B cell (primary cell): ENCODE measurements at regions not wholly inside any gene's neighbourhood (a gene's known extent, or its start where the extent isn't known, plus 50 kb on each side); places are given as distances from the start of the nearest gene placed in this dataset.

Experiments
- ATAC-seq: fragments of 200-7000 bp; cut with Tn5 transposase; one replicate; pipeline ENCODE4 v1.10.0; 2021; ENCODE audit warnings: low read depth, mild to moderate bottlenecking, moderate number of reproducible peaks, moderate library complexity
- CTCF ChIA-PET: fragments of 350-600 bp; sonication (Branson Sonifier 250); formaldehyde crosslinking; loops from one replicate; lab custom pipeline; 2021; ENCODE audit warnings: antibody characterized with exemption, inconsistent platforms; lab: Charles Lee
- POLR2A ChIA-PET: fragments of 350-600 bp; sonication (Branson Sonifier 250); formaldehyde crosslinking; loops from one replicate; lab custom pipeline; 2021; ENCODE audit warnings: antibody characterized with exemption; lab: Charles Lee
- DNase-seq: peaks from one replicate; pipeline ENCODE4 v3.0.0; 2013
- H2AFZ ChIP-seq: 2 replicates; pipeline ENCODE4 v1.6.1; 2012; ENCODE audit warnings: mild to moderate bottlenecking, low read depth, low read length; ENCODE audit not compliant: insufficient read depth, poor library complexity, severe bottlenecking
- H3K27ac ChIP-seq, 2 donors: 1 replicate in 1 of 2; 2 replicates in 1 of 2; pipeline ENCODE4 v1.5.1; 2012 to 2013; ENCODE audit warnings: low read length in 2 of 2, mild to moderate bottlenecking in 2 of 2, moderate library complexity in 1 of 2
- H3K27me3 ChIP-seq, 4 experiments: fragments of 200-600 bp in 1 of 4; sonication (generic) in 1 of 4; replicated peaks in 1 of 4; 1 replicate in 2 of 4; 2 replicates in 2 of 4; pipeline versions ENCODE4 v1.6.1 to v1.7.0; 2013 to 2016; ENCODE audit warnings: low read length in 3 of 4, mild to moderate bottlenecking in 2 of 4, mixed read lengths in 1 of 4, moderate library complexity in 1 of 4; ENCODE audit not compliant: insufficient read depth in 4 of 4, control insufficient read depth in 3 of 4; ENCODE audit errors: control extremely low read depth in 1 of 4
- H3K36me3 ChIP-seq, 2 experiments: replicated peaks in 1 of 2; 1 replicate in 1 of 2; 2 replicates in 1 of 2; pipeline versions ENCODE4 v1.6.1 to v1.7.1; 2013; ENCODE audit warnings: low read length in 1 of 2; ENCODE audit not compliant: insufficient read depth in 2 of 2, control insufficient read depth in 1 of 2; ENCODE audit errors: control extremely low read depth in 1 of 2, extremely low read depth in 1 of 2
- H3K4me1 ChIP-seq, 2 donors: fragments of 200-600 bp in 1 of 2; sonication (generic) in 1 of 2; 1 replicate in 1 of 2; 2 replicates in 1 of 2; pipeline versions ENCODE4 v1.5.1 to v1.6.1; 2013 to 2017; ENCODE audit warnings: low read length in 2 of 2; ENCODE audit not compliant: control insufficient read depth in 2 of 2, insufficient read depth in 2 of 2
- H3K4me2 ChIP-seq: replicated peaks from 2 replicates; pipeline ENCODE3; 2012; ENCODE audit warnings: mild to moderate bottlenecking, low read depth, low read length; ENCODE audit not compliant: poor library complexity, severe bottlenecking
- H3K4me3 ChIP-seq, 5 experiments: fragments of 200-600 bp in 1 of 5; sonication (generic) in 1 of 5; 1 replicate in 3 of 5; 2 replicates in 2 of 5; pipeline versions ENCODE4 v1.5.1 to v1.7.0; 2011 to 2016; ENCODE audit warnings: low read length in 4 of 5, mild to moderate bottlenecking in 4 of 5, low read depth in 2 of 5, control low read depth in 1 of 5, moderate library complexity in 1 of 5; ENCODE audit not compliant: insufficient read depth in 1 of 5; ENCODE audit errors: control extremely low read depth in 1 of 5, extremely low read depth in 1 of 5
- H3K79me2 ChIP-seq: fragments of 200-600 bp; sonication (generic); one replicate; pipeline ENCODE4 v1.6.0; 2016; ENCODE audit warnings: low read length; ENCODE audit not compliant: control insufficient read depth, insufficient read depth
- H3K9ac ChIP-seq: fragments of 200-600 bp; sonication (generic); 2 replicates; pipeline ENCODE4 v1.6.1; 2017; ENCODE audit warnings: mild to moderate bottlenecking, low read length, moderate library complexity
- H3K9me3 ChIP-seq, 3 donors: one replicate each; pipeline versions ENCODE4 v1.6.1 to v1.7.1; 2013; ENCODE audit warnings: low read length in 2 of 3; ENCODE audit not compliant: control insufficient read depth in 2 of 3, insufficient read depth in 1 of 3; ENCODE audit errors: control extremely low read depth in 1 of 3
- H4K20me1 ChIP-seq: 2 replicates; pipeline ENCODE4 v1.6.0; 2012; ENCODE audit warnings: mild to moderate bottlenecking, low read length; ENCODE audit not compliant: insufficient read depth, control insufficient read depth, poor library complexity, severe bottlenecking
- H3K27ac Mint-ChIP-seq: one replicate; pipeline ENCODE4 v1.8.0; 2021; ENCODE audit warnings: mixed read lengths
- H3K27me3 Mint-ChIP-seq: one replicate; pipeline ENCODE4 v1.8.0; 2021; ENCODE audit warnings: mixed read lengths
- H3K4me1 Mint-ChIP-seq: one replicate; pipeline ENCODE4 v1.8.0; 2021; ENCODE audit warnings: mixed read lengths
- H3K4me3 Mint-ChIP-seq: one replicate; pipeline ENCODE4 v1.8.0; 2021; ENCODE audit warnings: mixed read lengths
- H3K9me3 Mint-ChIP-seq: one replicate; pipeline ENCODE4 v1.8.0; 2022; ENCODE audit warnings: mixed read lengths; ENCODE audit not compliant: insufficient read depth
- EZH2 ChIP-seq: IDR thresholded peaks from 2 replicates; pipeline ENCODE4 v1.6.1; 2012; ENCODE audit warnings: borderline replicate concordance, low read depth, mild to moderate bottlenecking, moderate library complexity, low read length; ENCODE audit not compliant: insufficient read depth, poor library complexity, severe bottlenecking
- WGBS: methylation state at CpG from one replicate; pipeline ENCODE4 v1.1.5; 2013; ENCODE audit warnings: missing lambda C conversion rate; ENCODE audit not compliant: insufficient coverage; 5-methylcytosine and 5-hydroxymethylcytosine counted together
- intact Hi-C: fragments of 100-400 bp; cut with micrococcal nuclease; formaldehyde crosslinking; loops from one replicate; pipeline ENCODE4 v1.10.0; 2022
- TF ChIP-seq, protein P1 (sequence below): fragments of 200-600 bp; IDR thresholded peaks from one replicate; pipeline ENCODE4 v1.8.0; 2022; ENCODE audit warnings: antibody characterized with exemption, mild to moderate bottlenecking

GRCh38 chr1:40921522-40921921 is 58.0 kb upstream of the CTPS1 start:
- Histone ChIP-seq H4K20me1 (no peaks in the 10 kb centered on the region), H3K79me2 (no peaks in the 10 kb centered on the region), H3K4me3 (no peak overlapping the region), H3K9me3 (no peaks in the 10 kb centered on the region), H3K4me1 (no peaks in the 10 kb centered on the region), H3K4me2 (no peak overlapping the region), H3K27me3 (peaks cover 0 to 2% (median 0%) of the 10 kb centered on the region in 4 experiments), H3K27ac (no peak overlapping the region), H3K9ac (no peak overlapping the region), H3K36me3 (no peaks in the 10 kb centered on the region), H2AFZ (no peak overlapping the region)
- CTCF ChIA-PET: no interaction called here
- intact Hi-C loops: no loop called here
- Mint-ChIP-seq H3K4me3 (no peak overlapping the region), H3K4me1 (no peaks in the 10 kb centered on the region), H3K27me3 (peaks cover 15% of the 10 kb centered on the region), H3K9me3 (no peaks in the 10 kb centered on the region), H3K27ac (no peak overlapping the region)
- ATAC-seq (no peak), DNase-seq (no peak)
- POLR2A ChIA-PET: no interaction called here
- WGBS: 86% methylated on average over 4 of the region's 4 CpGs
- no peak for TF ChIP-seq EZH2
- TF ChIP-seq, protein P1, sequence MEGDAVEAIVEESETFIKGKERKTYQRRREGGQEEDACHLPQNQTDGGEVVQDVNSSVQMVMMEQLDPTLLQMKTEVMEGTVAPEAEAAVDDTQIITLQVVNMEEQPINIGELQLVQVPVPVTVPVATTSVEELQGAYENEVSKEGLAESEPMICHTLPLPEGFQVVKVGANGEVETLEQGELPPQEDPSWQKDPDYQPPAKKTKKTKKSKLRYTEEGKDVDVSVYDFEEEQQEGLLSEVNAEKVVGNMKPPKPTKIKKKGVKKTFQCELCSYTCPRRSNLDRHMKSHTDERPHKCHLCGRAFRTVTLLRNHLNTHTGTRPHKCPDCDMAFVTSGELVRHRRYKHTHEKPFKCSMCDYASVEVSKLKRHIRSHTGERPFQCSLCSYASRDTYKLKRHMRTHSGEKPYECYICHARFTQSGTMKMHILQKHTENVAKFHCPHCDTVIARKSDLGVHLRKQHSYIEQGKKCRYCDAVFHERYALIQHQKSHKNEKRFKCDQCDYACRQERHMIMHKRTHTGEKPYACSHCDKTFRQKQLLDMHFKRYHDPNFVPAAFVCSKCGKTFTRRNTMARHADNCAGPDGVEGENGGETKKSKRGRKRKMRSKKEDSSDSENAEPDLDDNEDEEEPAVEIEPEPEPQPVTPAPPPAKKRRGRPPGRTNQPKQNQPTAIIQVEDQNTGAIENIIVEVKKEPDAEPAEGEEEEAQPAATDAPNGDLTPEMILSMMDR: no peak

- Histone ChIP-seq H3K36me3 (no peaks in the 10 kb centered on the region), H3K4me1 (no peaks in the 10 kb centered on the region), H3K27ac (no peak overlapping the region), H3K4me3 (no peak overlapping the region), H3K79me2 (no peaks in the 10 kb centered on the region), H3K27me3 (peaks cover 0 to 2% (median 0%) of the 10 kb centered on the region in 4 experiments), H2AFZ (no peak overlapping the region), H3K4me2 (no peak overlapping the region), H4K20me1 (no peaks in the 10 kb centered on the region), H3K9ac (no peak overlapping the region), H3K9me3 (no peaks in the 10 kb centered on the region)
- TF ChIP-seq, protein P1: no peak
- TF ChIP-seq EZH2: no peak
- Mint-ChIP-seq H3K4me1 (no peaks in the 10 kb centered on the region), H3K27ac (no peak overlapping the region), H3K9me3 (no peaks in the 10 kb centered on the region), H3K27me3 (peaks cover 15% of the 10 kb centered on the region), H3K4me3 (no peak overlapping the region)
- no peak for ATAC-seq
- intact Hi-C loops: no loop called here
- ChIA-PET POLR2A (no interaction called here), CTCF (no interaction called here)
- DNase-seq: no peak
- 100% methylated on average over 1 of the region's 3 CpGs for WGBS
These were observed 57.4 kb upstream of the CTPS1 start for GRCh38 chr1:40921981-40922677.
